ENCODE measurements at regions not wholly inside any gene's neighbourhood (a gene's known extent, or its start where the extent isn't known, plus 50 kb on each side); places are given as distances from the start of the nearest gene placed in this dataset.

DNA sequence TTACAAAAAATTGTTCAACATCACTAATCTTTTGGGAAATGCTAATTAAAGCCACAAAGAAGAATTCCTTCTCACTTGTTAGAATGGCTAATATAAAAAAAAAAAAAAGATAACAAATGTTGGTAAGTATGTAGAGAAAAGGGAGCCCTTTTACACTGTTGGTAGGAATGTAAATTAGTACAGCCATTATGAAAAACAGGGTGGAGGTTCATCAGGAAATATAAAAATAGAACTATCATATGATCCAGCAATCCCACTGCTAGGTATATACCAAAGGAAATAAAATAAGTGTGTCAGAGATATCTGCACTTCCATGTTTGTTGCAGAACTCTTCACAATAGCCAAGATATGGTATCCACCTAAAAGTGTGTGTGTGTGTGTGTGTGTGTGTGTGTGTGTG lies 83.5 kb upstream of the RGMB start:
- in situ Hi-C loops (cut with MboI; ENCODE audit: low pct_unique_long_range_greater_than_20kb, low sequenced_read_pairs, unreplicated experiment): no loop called here
- TF ChIP-seq, protein P1, sequence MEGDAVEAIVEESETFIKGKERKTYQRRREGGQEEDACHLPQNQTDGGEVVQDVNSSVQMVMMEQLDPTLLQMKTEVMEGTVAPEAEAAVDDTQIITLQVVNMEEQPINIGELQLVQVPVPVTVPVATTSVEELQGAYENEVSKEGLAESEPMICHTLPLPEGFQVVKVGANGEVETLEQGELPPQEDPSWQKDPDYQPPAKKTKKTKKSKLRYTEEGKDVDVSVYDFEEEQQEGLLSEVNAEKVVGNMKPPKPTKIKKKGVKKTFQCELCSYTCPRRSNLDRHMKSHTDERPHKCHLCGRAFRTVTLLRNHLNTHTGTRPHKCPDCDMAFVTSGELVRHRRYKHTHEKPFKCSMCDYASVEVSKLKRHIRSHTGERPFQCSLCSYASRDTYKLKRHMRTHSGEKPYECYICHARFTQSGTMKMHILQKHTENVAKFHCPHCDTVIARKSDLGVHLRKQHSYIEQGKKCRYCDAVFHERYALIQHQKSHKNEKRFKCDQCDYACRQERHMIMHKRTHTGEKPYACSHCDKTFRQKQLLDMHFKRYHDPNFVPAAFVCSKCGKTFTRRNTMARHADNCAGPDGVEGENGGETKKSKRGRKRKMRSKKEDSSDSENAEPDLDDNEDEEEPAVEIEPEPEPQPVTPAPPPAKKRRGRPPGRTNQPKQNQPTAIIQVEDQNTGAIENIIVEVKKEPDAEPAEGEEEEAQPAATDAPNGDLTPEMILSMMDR (IDR thresholded peaks at IDR 0.05; ENCODE audit: extremely low read depth, insufficient read depth, missing control alignments): no peak
- no peak for DNase-seq (ENCODE audit: low spot score)

- TF ChIP-seq, protein P1 (IDR thresholded peaks at IDR 0.05; ENCODE audit: extremely low read depth, insufficient read depth, missing control alignments): no peak
- no peak for DNase-seq (ENCODE audit: low spot score)
- in situ Hi-C loops (cut with MboI; ENCODE audit: low pct_unique_long_range_greater_than_20kb, low sequenced_read_pairs, unreplicated experiment): no loop called here
Observed at GRCh38 chr5:98694902-98695301, 78.6 kb upstream of the RGMB start.

GRCh38 chr5:98698359-98698758 lies 75.1 kb upstream of the RGMB start:
- TF ChIP-seq, protein P1 (IDR thresholded peaks at IDR 0.05; ENCODE audit: extremely low read depth, insufficient read depth, missing control alignments): no peak
- in situ Hi-C loops (cut with MboI; ENCODE audit: low pct_unique_long_range_greater_than_20kb, low sequenced_read_pairs, unreplicated experiment): no loop called here
- no peak for DNase-seq (ENCODE audit: low spot score)

GRCh38 chr5:98700730-98701129 lies 72.7 kb upstream of the RGMB start:
- TF ChIP-seq, protein P1 (IDR thresholded peaks at IDR 0.05; ENCODE audit: extremely low read depth, insufficient read depth, missing control alignments): no peak
- DNase-seq (ENCODE audit: low spot score): no peak
- in situ Hi-C loops (cut with MboI; ENCODE audit: low pct_unique_long_range_greater_than_20kb, low sequenced_read_pairs, unreplicated experiment): no loop called here

GRCh38 chr5:98705841-98706240 lies 67.6 kb upstream of the RGMB start:
- in situ Hi-C loops (cut with MboI; ENCODE audit: low pct_unique_long_range_greater_than_20kb, low sequenced_read_pairs, unreplicated experiment): no loop called here
- DNase-seq (ENCODE audit: low spot score): no peak
- TF ChIP-seq, protein P1 (IDR thresholded peaks at IDR 0.05; ENCODE audit: extremely low read depth, insufficient read depth, missing control alignments): no peak

DNA sequence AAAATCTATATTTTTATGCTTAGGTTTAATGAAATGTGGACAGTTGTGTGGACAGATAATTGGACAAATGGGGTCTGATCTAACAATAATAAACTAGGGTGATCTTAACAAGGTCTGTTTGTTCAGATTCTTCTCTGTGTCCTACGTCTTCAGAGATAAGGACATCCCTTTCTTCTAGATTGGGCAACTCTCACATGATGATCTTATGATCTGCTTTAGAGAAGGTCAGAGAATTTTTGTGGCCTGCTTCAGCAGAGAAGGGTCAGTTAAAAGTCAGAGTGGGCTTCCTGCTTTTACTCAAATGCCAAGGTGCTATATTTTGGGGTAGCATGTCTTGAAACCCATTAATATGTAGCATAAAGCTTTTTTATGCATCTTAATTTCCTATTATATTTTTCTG lies 63.8 kb upstream of the RGMB start:
- DNase-seq (ENCODE audit: low spot score): no peak
- TF ChIP-seq, protein P1 (IDR thresholded peaks at IDR 0.05; ENCODE audit: extremely low read depth, insufficient read depth, missing control alignments): no peak
- in situ Hi-C loops (cut with MboI; ENCODE audit: low pct_unique_long_range_greater_than_20kb, low sequenced_read_pairs, unreplicated experiment): no loop called here

DNA sequence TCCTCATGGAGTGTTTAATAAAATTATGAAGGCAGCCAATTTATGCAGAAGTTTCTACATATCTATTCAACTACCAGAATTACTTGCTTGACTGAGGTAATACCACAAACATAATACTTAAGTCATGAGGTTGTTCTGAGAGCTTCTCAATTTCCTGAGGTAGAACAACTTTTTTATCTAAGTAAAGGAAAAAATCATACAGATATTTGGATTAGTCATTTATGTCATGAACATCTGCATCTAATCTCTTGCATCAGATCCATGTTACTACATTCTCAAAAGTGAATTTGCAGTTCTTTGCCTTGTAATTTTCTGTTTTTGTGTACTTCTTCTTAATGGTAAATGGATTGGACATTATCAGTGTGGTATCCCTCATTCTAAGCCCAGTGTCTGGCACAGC lies 60.4 kb upstream of the RGMB start:
- TF ChIP-seq, protein P1 (IDR thresholded peaks at IDR 0.05; ENCODE audit: extremely low read depth, insufficient read depth, missing control alignments): no peak
- no peak for DNase-seq (ENCODE audit: low spot score)
- in situ Hi-C loops (cut with MboI; ENCODE audit: low pct_unique_long_range_greater_than_20kb, low sequenced_read_pairs, unreplicated experiment): no loop called here

Data from GM13977 (cell line).